ENCODE measurements at regions not wholly inside any gene's neighbourhood (a gene's known extent, or its start where the extent isn't known, plus 50 kb on each side); places are given as distances from the start of the nearest gene placed in this dataset.

DNA sequence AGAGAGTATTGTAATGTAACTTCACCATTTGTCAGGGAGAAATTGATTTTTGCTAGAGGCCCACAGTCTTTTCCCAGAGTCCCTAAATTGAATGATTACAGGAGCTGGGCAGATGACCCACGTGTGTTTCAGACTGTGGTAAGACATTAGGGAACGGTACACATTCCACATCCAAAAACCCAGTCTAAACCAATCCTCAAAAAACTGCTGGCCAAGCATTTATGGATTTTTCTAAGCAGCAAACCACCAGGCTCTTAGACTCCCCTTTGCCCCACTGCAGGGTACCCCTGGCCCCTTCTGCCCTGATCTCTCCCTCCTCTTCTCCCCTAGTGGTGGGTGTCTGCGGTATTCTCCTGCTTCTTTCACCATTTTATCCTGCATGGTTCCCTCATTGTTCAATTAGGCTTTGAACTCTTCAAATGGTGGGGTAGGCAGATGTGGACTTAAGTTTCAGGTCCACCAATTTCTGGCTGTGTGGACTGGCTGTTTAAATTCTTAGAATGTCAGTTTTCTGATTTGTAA is 135.5 kb upstream of the SORCS3 start:
- DNase-seq (ENCODE audit: low read depth) = no peak

GRCh38 chr10:104509981-104510380 is 131.1 kb upstream of the SORCS3 start:
- no peak for DNase-seq (ENCODE audit: low read depth)

GRCh38 chr10:104510644-104511043 is 130.4 kb upstream of the SORCS3 start:
- DNase-seq (ENCODE audit: low read depth) = no peak

- no peak for DNase-seq (ENCODE audit: low read depth)
Observed at GRCh38 chr10:104512800-104513199, 128.3 kb upstream of the SORCS3 start.

GRCh38 chr10:104515678-104516199 is 125.4 kb upstream of the SORCS3 start:
- DNase-seq (ENCODE audit: low read depth) = no peak

- DNase-seq (ENCODE audit: low read depth) = no peak
Observed at GRCh38 chr10:104516986-104517385, 124.1 kb upstream of the SORCS3 start.

GRCh38 chr10:104517946-104518345 is 123.1 kb upstream of the SORCS3 start:
- no peak for DNase-seq (ENCODE audit: low read depth)

DNA sequence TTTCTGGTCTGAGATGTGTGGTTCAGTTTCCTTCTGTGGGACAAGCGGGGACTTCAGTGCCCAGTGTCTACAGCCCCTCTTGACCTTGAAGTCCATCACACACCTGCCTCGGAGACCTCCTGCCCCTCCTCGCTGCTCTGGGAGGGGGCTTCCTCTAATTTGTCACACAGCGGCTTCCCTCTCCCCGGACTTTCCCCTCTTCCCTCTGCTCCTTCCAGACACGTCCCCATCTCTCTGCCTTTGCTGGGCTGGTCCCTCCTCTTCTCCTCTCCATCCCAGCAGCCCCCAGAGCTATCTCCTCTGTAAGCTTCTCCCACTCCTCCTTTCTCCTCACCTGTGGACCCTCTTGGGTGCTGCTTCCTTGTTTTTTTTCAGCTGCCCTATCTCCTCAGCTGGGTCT is 122.2 kb upstream of the SORCS3 start:
- no peak for DNase-seq (ENCODE audit: low read depth)

DNA sequence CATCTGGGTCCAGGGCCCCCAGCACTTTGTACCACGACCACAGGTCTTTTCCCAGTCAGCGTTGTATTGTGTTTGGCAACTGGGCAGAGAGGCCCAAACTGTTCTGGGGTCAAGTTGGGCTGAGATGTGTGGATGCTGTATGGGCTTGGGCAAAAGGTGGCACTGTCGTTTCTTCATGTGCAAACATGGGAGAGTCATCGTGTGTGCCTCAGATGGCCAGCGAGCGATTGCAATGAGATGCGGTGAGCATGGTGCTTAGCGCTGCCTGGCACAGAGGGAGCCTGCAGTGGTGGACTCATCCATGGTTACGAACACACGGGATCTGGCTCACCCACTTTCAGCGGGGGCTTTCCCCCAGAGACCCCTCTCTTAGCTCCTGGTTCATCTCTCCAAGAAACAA is 120.4 kb upstream of the SORCS3 start:
- no peak for DNase-seq (ENCODE audit: low read depth)

- DNase-seq (ENCODE audit: low read depth) = no peak
Observed at GRCh38 chr10:104521901-104522694, 119.0 kb upstream of the SORCS3 start.

- DNase-seq (ENCODE audit: low read depth) = no peak
Observed at GRCh38 chr10:104526188-104526587, 114.9 kb upstream of the SORCS3 start.

DNA sequence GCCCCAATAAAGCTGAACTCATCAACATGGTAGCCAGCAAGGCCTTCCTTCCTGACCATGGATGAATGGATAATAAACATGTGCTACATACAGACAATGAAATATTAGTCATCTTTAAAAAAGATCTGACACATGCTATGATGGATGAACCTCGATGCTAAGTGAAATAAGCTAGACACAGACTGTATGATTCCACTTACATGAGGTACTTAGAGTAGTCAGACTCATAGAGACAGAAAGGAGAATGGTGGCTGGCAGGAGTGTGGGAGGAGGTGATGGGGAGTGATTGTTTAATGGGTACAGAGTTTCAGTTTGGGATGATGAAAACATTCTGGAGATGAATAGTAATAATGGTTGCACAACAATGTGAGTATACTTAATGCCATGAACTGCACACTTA is 114.1 kb upstream of the SORCS3 start:
- no peak for DNase-seq (ENCODE audit: low read depth)

- no peak for DNase-seq (ENCODE audit: low read depth)
Observed at GRCh38 chr10:104540181-104540580, 100.9 kb upstream of the SORCS3 start.

GRCh38 chr10:104541820-104542219 is 99.3 kb upstream of the SORCS3 start:
- no peak for DNase-seq (ENCODE audit: low read depth)

DNA sequence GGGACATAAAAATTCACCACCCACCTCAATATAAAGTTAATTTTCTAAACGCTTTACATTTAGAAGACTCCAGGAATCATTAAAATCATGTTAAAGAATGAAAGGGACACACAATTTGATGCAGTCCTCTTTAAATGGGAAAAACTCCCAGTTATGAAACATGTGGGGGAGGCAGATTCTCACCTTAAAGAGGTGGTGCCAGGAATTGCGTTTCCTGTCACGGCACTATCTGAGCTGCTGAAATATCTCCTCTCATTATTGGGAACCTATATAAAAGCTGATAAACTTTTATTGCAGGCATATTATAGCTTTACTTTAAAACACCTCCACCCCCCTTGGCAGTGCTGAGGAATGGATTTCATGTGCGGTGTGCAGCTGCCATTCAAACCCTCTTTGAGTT is 94.8 kb upstream of the SORCS3 start:
- no peak for DNase-seq (ENCODE audit: low read depth)

DNA sequence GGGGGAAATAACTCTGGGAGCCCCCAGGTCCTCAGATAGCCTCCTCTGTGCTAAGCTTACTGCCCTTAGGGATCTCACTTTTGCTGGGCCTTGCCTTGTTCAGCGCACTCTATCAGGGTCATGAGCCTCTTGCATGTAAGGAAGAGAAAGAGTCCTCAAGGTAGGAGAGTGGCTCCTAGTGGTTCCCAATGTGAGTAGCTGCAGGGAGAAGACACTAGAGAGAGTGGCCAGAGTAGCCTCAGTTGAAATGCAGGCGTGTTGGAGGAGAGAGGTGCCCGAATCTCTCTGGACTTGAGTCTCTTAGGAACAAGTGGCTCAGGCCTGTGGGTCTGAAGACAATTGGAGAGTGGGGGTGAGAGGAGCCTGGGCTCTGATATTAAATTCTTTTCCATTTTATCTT is 94.3 kb upstream of the SORCS3 start:
- DNase-seq (ENCODE audit: low read depth) = no peak

GRCh38 chr10:104548090-104548489 is 93.0 kb upstream of the SORCS3 start:
- DNase-seq (ENCODE audit: low read depth) = no peak

- no peak for DNase-seq (ENCODE audit: low read depth)
Observed at GRCh38 chr10:104556831-104557230, 84.3 kb upstream of the SORCS3 start.

DNA sequence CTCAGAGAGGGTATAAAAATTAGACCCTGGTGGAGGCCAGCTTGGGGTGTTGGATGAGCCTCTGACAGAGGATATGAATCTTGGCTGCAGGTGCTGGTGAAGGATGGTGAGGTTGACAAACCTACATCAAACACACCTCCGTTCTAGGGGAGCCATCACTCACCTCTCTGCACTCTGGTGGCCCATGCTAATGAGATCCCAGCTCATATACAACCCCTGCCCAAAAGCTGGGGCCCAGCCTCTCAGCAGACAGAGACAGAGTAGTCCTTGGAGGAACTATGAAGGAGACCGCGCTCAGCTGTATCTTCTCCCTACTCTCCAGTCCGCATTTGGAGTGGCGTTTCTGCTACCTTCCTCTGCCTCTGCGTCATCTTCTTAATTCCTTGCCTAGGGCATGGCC is 83.1 kb upstream of the SORCS3 start:
- no peak for DNase-seq (ENCODE audit: low read depth)

DNA sequence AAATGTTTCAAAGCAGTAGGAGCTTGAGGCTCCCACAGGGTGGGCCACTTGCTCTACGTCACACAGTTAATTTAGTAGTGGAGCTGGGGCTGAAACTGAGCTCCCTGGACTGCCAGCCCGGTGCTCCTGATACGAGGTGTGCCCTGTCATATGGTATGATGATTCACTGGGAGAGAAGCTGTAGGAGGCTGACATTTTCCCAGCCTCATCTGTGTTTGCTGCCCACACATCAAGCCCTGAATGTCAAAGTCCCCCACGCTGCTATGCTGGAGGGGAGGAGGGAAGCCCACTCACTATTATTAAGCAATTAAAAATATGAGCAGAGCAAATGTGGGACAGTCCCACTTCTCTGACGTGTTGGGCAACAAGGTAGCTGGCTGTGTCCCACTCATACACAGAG is 81.2 kb upstream of the SORCS3 start:
- DNase-seq (ENCODE audit: low read depth) = no peak

DNA sequence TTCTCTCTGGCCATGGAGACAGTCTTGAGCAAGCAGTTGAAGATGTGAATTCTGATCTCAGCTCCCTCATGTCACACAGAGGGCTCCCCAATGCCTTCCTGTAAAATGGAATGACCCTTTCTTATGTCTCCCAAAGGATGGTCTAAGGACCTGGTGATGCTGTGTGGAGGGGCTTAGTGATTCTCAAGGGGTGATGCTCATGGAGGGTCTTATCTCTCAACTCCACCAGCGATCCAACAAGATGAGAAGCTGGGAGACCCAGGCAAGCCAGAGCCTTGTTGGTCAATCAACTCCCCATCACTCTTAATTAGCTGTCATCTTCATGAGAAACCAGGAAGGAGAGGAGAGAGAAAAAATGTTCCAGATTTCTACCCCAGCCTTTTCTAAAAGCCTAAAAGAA is 78.0 kb upstream of the SORCS3 start:
- no peak for DNase-seq (ENCODE audit: low read depth)

DNA sequence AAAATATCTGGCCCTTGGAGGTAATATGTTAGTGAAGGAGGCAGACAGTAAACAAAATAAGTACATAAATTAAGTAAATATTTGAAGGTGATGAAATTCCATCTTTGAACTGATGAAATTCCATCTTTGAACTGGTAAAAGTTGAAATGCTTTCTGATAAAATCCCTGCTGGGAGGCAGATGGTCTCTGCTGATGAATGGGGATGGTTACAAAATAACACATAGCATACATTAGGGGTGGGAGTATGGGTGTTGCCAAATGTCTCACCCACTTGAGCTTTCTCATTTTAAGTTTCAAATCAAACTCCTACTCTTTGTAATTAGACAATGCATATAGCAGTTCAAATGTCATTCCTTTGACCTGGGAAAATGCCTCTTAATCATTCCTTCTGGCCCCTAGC is 77.5 kb upstream of the SORCS3 start:
- no peak for DNase-seq (ENCODE audit: low read depth)

DNA sequence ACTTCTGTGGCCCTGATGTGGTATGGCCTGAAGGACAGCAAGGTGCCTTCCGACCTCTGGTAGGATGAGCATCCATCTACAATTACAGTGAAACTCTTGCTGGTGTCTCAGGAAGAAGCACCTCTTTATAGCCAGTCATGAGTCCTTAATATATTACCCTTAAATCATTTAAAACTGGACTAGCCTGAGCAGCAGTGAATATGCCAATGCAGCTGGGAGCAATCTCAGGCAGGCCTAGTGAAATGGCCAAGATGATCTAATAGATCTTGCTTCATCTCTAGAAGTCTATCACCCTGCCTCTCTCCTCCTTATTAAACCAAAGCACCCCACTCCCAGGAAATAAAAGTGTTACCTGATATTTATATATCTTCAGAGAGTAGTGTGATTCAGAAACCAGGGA is 66.7 kb upstream of the SORCS3 start:
- DNase-seq (ENCODE audit: low read depth) = no peak

GRCh38 chr10:104574838-104575237 is 66.3 kb upstream of the SORCS3 start:
- no peak for DNase-seq (ENCODE audit: low read depth)
